Panc1 (cell line): ENCODE measurements at regions not wholly inside any gene's neighbourhood (a gene's known extent, or its start where the extent isn't known, plus 50 kb on each side); places are given as distances from the start of the nearest gene placed in this dataset.

Experiments
- ATAC-seq: fragments of 200-7000 bp; cut with Tn5 transposase; 2 replicates; pipeline ENCODE4 v1.9.1; 2020; ENCODE audit warnings: mild to moderate bottlenecking, moderate library complexity
- BruUV-seq: library from RNA; stranded (reverse); fragments of 400-500 nt; replicated peaks from 2 replicates; lab custom pipeline; 2021; lab: Mats Ljungman, UMichigan
- CTCF ChIA-PET: fragments of 300-600 bp; sonication (Branson Sonifier 250); formaldehyde crosslinking; loops from one replicate; lab custom pipeline; 2022; ENCODE audit warnings: antibody characterized with exemption; lab: Charles Lee
- POLR2A ChIA-PET: fragments of 300-600 bp; sonication (Branson Sonifier 250); formaldehyde crosslinking; loops from one replicate; lab custom pipeline; 2022; ENCODE audit warnings: antibody characterized with exemption; lab: Charles Lee
- DNase-seq: peaks from one replicate; pipeline ENCODE4 v3.0.0-alpha.2; 2010; ENCODE audit warnings: low read depth, low spot score
- H3K27ac ChIP-seq: 2 replicates; pipeline ENCODE4 v1.5.1; 2011; ENCODE audit warnings: mild to moderate bottlenecking, low read length, inconsistent platforms
- H3K27me3 ChIP-seq: fragments of 200-500 bp; sonication (Bioruptor generic); 2 replicates; pipeline ENCODE4 v1.6.0; 2014; ENCODE audit warnings: low read length, inconsistent platforms; ENCODE audit not compliant: control insufficient read depth, insufficient read depth
- H3K36me3 ChIP-seq: fragments of 200-500 bp; sonication (Bioruptor generic); 2 replicates; pipeline ENCODE4 v1.5.1; 2014; ENCODE audit warnings: inconsistent platforms, mild to moderate bottlenecking, low read length, moderate library complexity; ENCODE audit not compliant: control insufficient read depth, insufficient read depth
- H3K4me1 ChIP-seq: 2 replicates; pipeline ENCODE4 v1.5.1; 2011; ENCODE audit warnings: inconsistent platforms, mild to moderate bottlenecking, low read length, moderate library complexity; ENCODE audit not compliant: control insufficient read depth, insufficient read depth
- H3K4me3 ChIP-seq, 2 experiments: 2 replicates each; pipeline ENCODE4 v1.5.1; 2011 to 2012; ENCODE audit warnings: low read depth in 2 of 2, low read length in 2 of 2, mild to moderate bottlenecking in 2 of 2, inconsistent platforms in 1 of 2, moderate library complexity in 1 of 2
- H3K9me3 ChIP-seq: fragments of 200-500 bp; sonication (Bioruptor generic); 2 replicates; pipeline ENCODE4 v1.5.1; 2014; ENCODE audit warnings: low read depth, mild to moderate bottlenecking, inconsistent platforms, low read length, moderate library complexity; ENCODE audit not compliant: control insufficient read depth, insufficient read depth
- CTCF ChIP-seq: fragments of 450-650 bp; IDR thresholded peaks from 2 replicates; pipeline ENCODE4 v1.5.1; 2017; ENCODE audit warnings: mild to moderate bottlenecking
- POLR2AphosphoS5 ChIP-seq: IDR thresholded peaks from 2 replicates; pipeline ENCODE4 v1.6.1; 2012; ENCODE audit warnings: mild to moderate bottlenecking, low read depth, low read length, moderate library complexity
- REST ChIP-seq, 2 experiments: IDR thresholded peaks; 2 replicates each; pipeline ENCODE4 v1.6.1; 2011 to 2012; ENCODE audit warnings: low read depth in 2 of 2, control low read depth in 1 of 2, low read length in 1 of 2, mild to moderate bottlenecking in 1 of 2, moderate library complexity in 1 of 2; ENCODE audit not compliant: insufficient read depth in 1 of 2
- SIN3A ChIP-seq: IDR thresholded peaks from 2 replicates; pipeline ENCODE4 v1.6.1; 2012; ENCODE audit warnings: low read depth, mild to moderate bottlenecking, low read length, moderate library complexity, borderline replicate concordance; ENCODE audit not compliant: insufficient read depth
- TCF7L2 ChIP-seq: IDR thresholded peaks from 2 replicates; pipeline ENCODE4 v1.6.1; 2011; ENCODE audit warnings: mild to moderate bottlenecking, low read depth, low read length, inconsistent platforms
- in situ Hi-C: cut with HindIII; loops from 2 replicates; pipeline ENCODE4 v1.10.0; 2016; ENCODE audit warnings: low sequenced_read_pairs, low pct_unique_long_range_greater_than_20kb
- intact Hi-C: fragments of 100-400 bp; cut with micrococcal nuclease; formaldehyde crosslinking; loops from one replicate; pipeline ENCODE4 v1.10.0; 2022; ENCODE audit not compliant: unreplicated experiment

- DNase-seq (no peak), ATAC-seq (no peak)
- Histone ChIP-seq H3K27me3 (no peaks in the 10 kb centered on the region), H3K36me3 (no peaks in the 10 kb centered on the region), H3K4me1 (no peaks in the 10 kb centered on the region), H3K4me3 (no peak overlapping the region), H3K27ac (no peak overlapping the region), H3K9me3 (no peaks in the 10 kb centered on the region)
- TF ChIP-seq TCF7L2, result no peak
- no peak for TF ChIP-seq REST (IDR thresholded peaks at IDR 0.05; ENCODE audit: insufficient read depth in 1 of 2, low read depth in 2 of 2, low read length in 1 of 2)
- TF ChIP-seq CTCF, result no peak
- TF ChIP-seq POLR2AphosphoS5, result no peak
- TF ChIP-seq SIN3A, result no peak
- CTCF ChIA-PET, result no interaction called here
- no TSS peak for BruUV-seq
- POLR2A ChIA-PET, result no interaction called here
- in situ Hi-C loops (no loop called here), intact Hi-C loops (no loop called here)
These were observed 526.7 kb upstream of the SETBP1 start for GRCh38 chr18:44153981-44154380.

GRCh38 chr18:44156126-44156525 is 524.6 kb upstream of the SETBP1 start:
- no peak for ATAC-seq
- TF ChIP-seq CTCF (no peak), POLR2AphosphoS5 (no peak), TCF7L2 (no peak), REST (IDR thresholded peaks at IDR 0.05; ENCODE audit: insufficient read depth in 1 of 2, low read depth in 2 of 2, low read length in 1 of 2) (no peak), SIN3A (no peak)
- Histone ChIP-seq H3K4me1 (no peaks in the 10 kb centered on the region), H3K9me3 (no peaks in the 10 kb centered on the region), H3K4me3 (no peak overlapping the region), H3K36me3 (no peaks in the 10 kb centered on the region), H3K27ac (no peak overlapping the region), H3K27me3 (no peaks in the 10 kb centered on the region)
- CTCF ChIA-PET, result no interaction called here
- BruUV-seq, result no TSS peak
- POLR2A ChIA-PET, result no interaction called here
- DNase-seq, result no peak
- in situ Hi-C loops, result no loop called here
- intact Hi-C loops, result no loop called here
